Neural crest cell (in vitro differentiated cells): ENCODE measurements at regions not wholly inside any gene's neighbourhood (a gene's known extent, or its start where the extent isn't known, plus 50 kb on each side); places are given as distances from the start of the nearest gene placed in this dataset.

ENCODE experiments used
- DNase-seq: peaks from one replicate; pipeline ENCODE4 v3.0.0; 2021; ENCODE audit warnings: low read depth, mixed read lengths, low spot score
- H3K27ac Mint-ChIP-seq: one replicate; pipeline ENCODE4 v1.8.0; 2021; ENCODE audit warnings: mild to moderate bottlenecking, mixed read lengths; ENCODE audit not compliant: unreplicated experiment
- H3K27me3 Mint-ChIP-seq: 2 replicates; pipeline ENCODE4 v1.8.0; 2021; ENCODE audit warnings: low read depth, mild to moderate bottlenecking, mixed read lengths
- H3K36me3 Mint-ChIP-seq: 2 replicates; pipeline ENCODE4 v1.8.0; 2021; ENCODE audit warnings: low read depth, mild to moderate bottlenecking, mixed read lengths
- H3K4me1 Mint-ChIP-seq: 2 replicates; pipeline ENCODE4 v1.8.0; 2021; ENCODE audit warnings: mixed read lengths
- H3K4me3 Mint-ChIP-seq: one replicate; pipeline ENCODE4 v1.8.0; 2021; ENCODE audit warnings: mild to moderate bottlenecking, mixed read lengths
- H3K9me3 Mint-ChIP-seq: 2 replicates; pipeline ENCODE4 v1.8.0; 2021; ENCODE audit warnings: mixed read lengths
- CTCF ChIP-seq: fragments of 200-600 bp; sonication (generic); conservative IDR thresholded peaks from 2 replicates; pipeline ENCODE4 v1.5.0; 2021; ENCODE audit warnings: antibody characterized with exemption, mild to moderate bottlenecking

- no peak for TF ChIP-seq CTCF
- H3K27me3 Mint-ChIP-seq: no peaks in the 10 kb centered on the region
These were observed 132.3 kb downstream of the TINAG start for GRCh38 chr6:54440549-54440948.

GRCh38 chr6:54441020-54441419, 132.8 kb downstream of the TINAG start:
- H3K27ac Mint-ChIP-seq: no peak overlapping the region
- H3K36me3 Mint-ChIP-seq: no peaks in the 10 kb centered on the region
- H3K27me3 Mint-ChIP-seq: no peaks in the 10 kb centered on the region
- peaks cover 10% of the 10 kb centered on the region for H3K9me3 Mint-ChIP-seq
- no peak for DNase-seq
- H3K4me3 Mint-ChIP-seq: no peak overlapping the region
- H3K4me1 Mint-ChIP-seq: no peaks in the 10 kb centered on the region
- TF ChIP-seq CTCF: no peak

More at GRCh38 chr6:54440549-54440948, 132.3 kb downstream of the TINAG start:
- Mint-ChIP-seq H3K4me3 (no peak overlapping the region), H3K4me1 (no peaks in the 10 kb centered on the region), H3K36me3 (no peaks in the 10 kb centered on the region), H3K27ac (no peak overlapping the region), H3K9me3 (peaks cover 6% of the 10 kb centered on the region)
- DNase-seq: no peak

GRCh38 chr6:54441687-54442248, 133.5 kb downstream of the TINAG start:
- no peaks in the 10 kb centered on the region for H3K4me1 Mint-ChIP-seq
- H3K36me3 Mint-ChIP-seq: no peaks in the 10 kb centered on the region
- no peaks in the 10 kb centered on the region for H3K27me3 Mint-ChIP-seq
- H3K9me3 Mint-ChIP-seq: peaks cover 10% of the 10 kb centered on the region
- no peak for TF ChIP-seq CTCF
- H3K27ac Mint-ChIP-seq: no peak overlapping the region
- H3K4me3 Mint-ChIP-seq: no peak overlapping the region
- DNase-seq: no peak

GRCh38 chr6:54445207-54445606, 137.0 kb downstream of the TINAG start:
- Mint-ChIP-seq H3K9me3 (peaks cover 10% of the 10 kb centered on the region), H3K4me1 (no peaks in the 10 kb centered on the region), H3K4me3 (no peak overlapping the region), H3K36me3 (no peaks in the 10 kb centered on the region), H3K27me3 (no peaks in the 10 kb centered on the region), H3K27ac (no peak overlapping the region)
- DNase-seq: no peak
- TF ChIP-seq CTCF: no peak

GRCh38 chr6:54448617-54449016, 140.4 kb downstream of the TINAG start:
- Mint-ChIP-seq H3K27ac (no peak overlapping the region), H3K9me3 (peaks cover 15% of the 10 kb centered on the region), H3K4me1 (no peaks in the 10 kb centered on the region), H3K27me3 (no peaks in the 10 kb centered on the region), H3K36me3 (peaks cover 3% of the 10 kb centered on the region), H3K4me3 (no peak overlapping the region)
- TF ChIP-seq CTCF: no peak
- no peak for DNase-seq
